ENCODE measurements at regions not wholly inside any gene's neighbourhood (a gene's known extent, or its start where the extent isn't known, plus 50 kb on each side); places are given as distances from the start of the nearest gene placed in this dataset.
"Not testable (repeated sequence)": the region's sequence is repeated elsewhere in the genome, so short reads cannot be mapped to it uniquely, and the experiment has no call there.

GRCh38 chr11:82533628-82534327 is 199.9 kb downstream of the FAM181B start:
- DNase-seq, result no peak

- no peak for DNase-seq
These were observed 203.7 kb downstream of the FAM181B start for GRCh38 chr11:82529936-82530335.

GRCh38 chr11:82527081-82527584 is 206.5 kb downstream of the FAM181B start:
- no peak for DNase-seq

- DNase-seq, result no peak
These were observed 210.5 kb downstream of the FAM181B start for GRCh38 chr11:82523141-82523540.

- no peak for DNase-seq
These were observed 212.2 kb downstream of the FAM181B start for GRCh38 chr11:82521427-82521826.

GRCh38 chr11:82507288-82507687 is 226.4 kb downstream of the FAM181B start:
- no peak for DNase-seq

- DNase-seq, result no peak
These were observed 228.3 kb downstream of the FAM181B start for GRCh38 chr11:82505379-82505778.

GRCh38 chr11:82501174-82501573 is 232.5 kb downstream of the FAM181B start:
- not testable (repeated sequence) for DNase-seq

- DNase-seq, result no peak
These were observed 238.7 kb downstream of the FAM181B start for GRCh38 chr11:82494988-82495432.

- DNase-seq, result no peak
These were observed 258.8 kb downstream of the FAM181B start for GRCh38 chr11:82474876-82475275.

GRCh38 chr11:82465481-82465880 is 268.2 kb downstream of the FAM181B start:
- DNase-seq, result no peak

- DNase-seq, result no peak
These were observed 270.9 kb downstream of the FAM181B start for GRCh38 chr11:82462608-82463242.

GRCh38 chr11:82458761-82459160 is 274.9 kb downstream of the FAM181B start:
- no peak for DNase-seq

- no peak for DNase-seq
These were observed 275.5 kb downstream of the FAM181B start for GRCh38 chr11:82458147-82458546.

- DNase-seq, result no peak
These were observed 282.7 kb downstream of the FAM181B start for GRCh38 chr11:82450996-82451395.

GRCh38 chr11:82406611-82407010 is 327.1 kb downstream of the FAM181B start:
- DNase-seq, result no peak

- DNase-seq, result no peak
These were observed 328.2 kb downstream of the FAM181B start for GRCh38 chr11:82405421-82405820.

- no peak for DNase-seq
These were observed 328.7 kb downstream of the FAM181B start for GRCh38 chr11:82404981-82405380.

- DNase-seq, result no peak
These were observed 329.9 kb downstream of the FAM181B start for GRCh38 chr11:82403640-82404305.

GRCh38 chr11:82398300-82398815 is 335.3 kb downstream of the FAM181B start:
- DNase-seq, result no peak

GRCh38 chr11:82396639-82397038 is 337.0 kb downstream of the FAM181B start:
- not testable (repeated sequence) for DNase-seq

- DNase-seq, result no peak
These were observed 349.4 kb downstream of the FAM181B start for GRCh38 chr11:82384308-82384707.

GRCh38 chr11:82373781-82374542 is 359.7 kb downstream of the FAM181B start:
- no peak for DNase-seq
